KMS-11 (cell line): ENCODE measurements at regions not wholly inside any gene's neighbourhood (a gene's known extent, or its start where the extent isn't known, plus 50 kb on each side); places are given as distances from the start of the nearest gene placed in this dataset.

ENCODE experiments used
- H2AFZ ChIP-seq: fragments of 200-600 bp; sonication (generic); 2 replicates; pipeline ENCODE4 v1.6.1; 2016; ENCODE audit warnings: antibody characterized with exemption, mixed run types, low read depth
- H3K27ac ChIP-seq: fragments of 200-600 bp; sonication (generic); 2 replicates; pipeline ENCODE4 v1.6.1; 2016; ENCODE audit warnings: mild to moderate bottlenecking, mixed run types
- H3K27me3 ChIP-seq: fragments of 200-600 bp; sonication (generic); 2 replicates; pipeline ENCODE4 v1.6.1; 2017; ENCODE audit warnings: mild to moderate bottlenecking, low read depth, mixed run types, moderate library complexity; ENCODE audit not compliant: insufficient read depth
- H3K36me3 ChIP-seq: fragments of 200-600 bp; sonication (generic); 2 replicates; pipeline ENCODE4 v1.6.1; 2017; ENCODE audit warnings: mild to moderate bottlenecking, mixed run types; ENCODE audit not compliant: insufficient read depth
- H3K4me1 ChIP-seq: fragments of 200-600 bp; sonication (generic); 2 replicates; pipeline ENCODE4 v1.6.1; 2016; ENCODE audit warnings: mild to moderate bottlenecking, low read depth, mixed run types; ENCODE audit not compliant: poor library complexity, severe bottlenecking
- H3K4me2 ChIP-seq: fragments of 200-600 bp; sonication (generic); 2 replicates; pipeline ENCODE4 v1.7.0; 2016; ENCODE audit warnings: mild to moderate bottlenecking, mixed run types
- H3K4me3 ChIP-seq: fragments of 200-600 bp; sonication (generic); IDR thresholded peaks from 2 replicates; pipeline ENCODE4 v1.6.1; 2017; ENCODE audit warnings: low read depth, low read length, mixed read lengths; ENCODE audit not compliant: insufficient read depth
- H3K79me2 ChIP-seq: fragments of 200-600 bp; sonication (generic); 2 replicates; pipeline ENCODE4 v1.6.1; 2016; ENCODE audit warnings: low read depth, mixed run types; ENCODE audit not compliant: insufficient read depth
- H3K9ac ChIP-seq: fragments of 200-600 bp; sonication (generic); 2 replicates; pipeline ENCODE4 v1.6.1; 2016; ENCODE audit warnings: mild to moderate bottlenecking, mixed run types
- H4K20me1 ChIP-seq: fragments of 200-600 bp; sonication (generic); 2 replicates; pipeline ENCODE4 v1.6.1; 2016; ENCODE audit warnings: mild to moderate bottlenecking, mixed run types; ENCODE audit not compliant: insufficient read depth
- CTCF ChIP-seq: fragments of 200-600 bp; sonication (generic); conservative IDR thresholded peaks from 2 replicates; pipeline ENCODE4 v1.6.1; 2017; ENCODE audit warnings: low read depth, mild to moderate bottlenecking, antibody characterized with exemption, low read length, moderate library complexity, mixed read lengths

DNA sequence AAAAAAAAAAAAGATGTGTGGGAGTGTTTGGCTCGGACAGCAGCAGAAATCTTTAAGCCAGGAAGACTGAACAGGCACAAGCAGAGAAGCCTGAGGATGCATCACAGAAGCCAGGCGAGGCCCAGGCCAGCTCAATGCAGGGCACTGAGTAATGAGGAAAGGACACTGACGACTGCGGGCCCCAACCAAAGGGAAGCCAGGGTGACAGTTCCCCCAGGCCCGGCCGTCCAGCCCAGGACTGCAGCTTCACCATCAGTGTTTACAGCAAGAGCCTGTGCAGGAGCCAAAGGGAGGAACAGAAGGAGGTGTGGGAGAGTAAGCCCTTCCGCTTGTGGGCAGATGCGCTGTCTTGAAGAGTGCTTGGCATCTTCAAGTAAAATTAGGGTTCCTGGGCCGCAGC, 205.3 kb upstream of the SFSWAP start:
- Histone ChIP-seq H3K79me2 (no peaks in the 10 kb centered on the region), H3K36me3 (no peaks in the 10 kb centered on the region), H3K4me3 (no peak overlapping the region), H3K27ac (no peak overlapping the region), H3K27me3 (no peaks in the 10 kb centered on the region), H3K9ac (no peak overlapping the region), H4K20me1 (no peaks in the 10 kb centered on the region), H3K4me2 (no peak overlapping the region), H3K4me1 (no peaks in the 10 kb centered on the region), H2AFZ (no peak overlapping the region)
- TF ChIP-seq CTCF = no peak

DNA sequence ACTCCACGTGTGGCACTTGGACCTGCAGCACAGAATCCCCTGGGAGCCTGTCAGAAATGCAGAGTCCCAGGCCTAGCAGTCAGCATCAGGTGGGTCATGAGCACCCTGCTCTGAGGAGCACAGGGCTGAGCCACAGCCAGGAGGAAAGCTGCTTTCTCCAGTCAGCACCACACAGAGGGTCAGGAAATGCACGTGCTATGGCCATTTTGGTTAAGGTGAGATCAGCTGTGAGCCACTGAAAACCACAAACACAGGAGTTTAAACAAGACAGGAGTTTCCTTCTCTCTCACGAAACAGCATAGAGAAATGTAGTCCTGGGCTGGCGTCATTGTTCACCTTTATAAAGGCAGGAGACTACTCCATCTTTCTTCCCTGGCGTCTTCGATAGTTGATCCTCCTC, 204.5 kb upstream of the SFSWAP start:
- no peaks in the 10 kb centered on the region for H3K27me3 ChIP-seq
- no peak overlapping the region for H3K27ac ChIP-seq
- no peak for TF ChIP-seq CTCF
- no peak overlapping the region for H3K9ac ChIP-seq
- H3K4me2 ChIP-seq = no peak overlapping the region
- no peaks in the 10 kb centered on the region for H3K4me1 ChIP-seq
- no peak overlapping the region for H3K4me3 ChIP-seq
- no peaks in the 10 kb centered on the region for H3K36me3 ChIP-seq
- H4K20me1 ChIP-seq = no peaks in the 10 kb centered on the region
- no peaks in the 10 kb centered on the region for H3K79me2 ChIP-seq
- H2AFZ ChIP-seq = no peak overlapping the region

DNA sequence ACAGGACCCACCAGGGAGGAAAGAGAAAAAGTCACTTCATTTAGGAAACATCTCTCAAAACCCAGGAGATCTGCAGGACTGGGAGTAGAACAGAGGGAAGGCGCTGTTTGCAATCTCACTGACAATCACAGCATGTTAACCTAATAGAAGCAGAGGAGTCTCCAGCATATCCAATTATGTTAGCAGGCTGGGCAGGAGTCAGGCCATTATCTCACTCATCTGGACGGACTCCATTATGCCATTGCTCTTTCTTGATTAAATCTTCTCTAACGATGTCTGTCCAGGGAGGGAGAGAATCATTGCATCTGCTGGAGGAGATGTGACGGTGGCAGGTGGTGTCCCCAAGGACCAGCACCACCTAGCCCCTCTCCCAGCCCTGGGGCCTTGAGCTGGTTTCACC, 203.8 kb upstream of the SFSWAP start:
- Histone ChIP-seq H3K4me2 (no peak overlapping the region), H3K27ac (no peak overlapping the region), H3K36me3 (no peaks in the 10 kb centered on the region), H3K9ac (no peak overlapping the region), H4K20me1 (no peaks in the 10 kb centered on the region), H2AFZ (no peak overlapping the region), H3K79me2 (no peaks in the 10 kb centered on the region), H3K4me3 (no peak overlapping the region), H3K4me1 (no peaks in the 10 kb centered on the region), H3K27me3 (no peaks in the 10 kb centered on the region)
- no peak for TF ChIP-seq CTCF

GRCh38 chr12:131507881-131508280, 203.0 kb upstream of the SFSWAP start:
- TF ChIP-seq CTCF = no peak
- no peaks in the 10 kb centered on the region for H3K79me2 ChIP-seq
- no peak overlapping the region for H3K4me3 ChIP-seq
- no peak overlapping the region for H2AFZ ChIP-seq
- H3K9ac ChIP-seq = no peak overlapping the region
- no peak overlapping the region for H3K27ac ChIP-seq
- H3K36me3 ChIP-seq = no peaks in the 10 kb centered on the region
- H3K27me3 ChIP-seq = no peaks in the 10 kb centered on the region
- H4K20me1 ChIP-seq = no peaks in the 10 kb centered on the region
- no peak overlapping the region for H3K4me2 ChIP-seq
- no peaks in the 10 kb centered on the region for H3K4me1 ChIP-seq

GRCh38 chr12:131509701-131510100, 201.2 kb upstream of the SFSWAP start:
- H2AFZ ChIP-seq = no peak overlapping the region
- TF ChIP-seq CTCF = no peak
- H3K4me1 ChIP-seq = no peaks in the 10 kb centered on the region
- H3K27ac ChIP-seq = no peak overlapping the region
- no peaks in the 10 kb centered on the region for H4K20me1 ChIP-seq
- no peaks in the 10 kb centered on the region for H3K36me3 ChIP-seq
- H3K4me3 ChIP-seq = no peak overlapping the region
- no peak overlapping the region for H3K9ac ChIP-seq
- no peaks in the 10 kb centered on the region for H3K27me3 ChIP-seq
- H3K4me2 ChIP-seq = no peak overlapping the region
- no peaks in the 10 kb centered on the region for H3K79me2 ChIP-seq
